ENCODE measurements at regions not wholly inside any gene's neighbourhood (a gene's known extent, or its start where the extent isn't known, plus 50 kb on each side); places are given as distances from the start of the nearest gene placed in this dataset.

DNA sequence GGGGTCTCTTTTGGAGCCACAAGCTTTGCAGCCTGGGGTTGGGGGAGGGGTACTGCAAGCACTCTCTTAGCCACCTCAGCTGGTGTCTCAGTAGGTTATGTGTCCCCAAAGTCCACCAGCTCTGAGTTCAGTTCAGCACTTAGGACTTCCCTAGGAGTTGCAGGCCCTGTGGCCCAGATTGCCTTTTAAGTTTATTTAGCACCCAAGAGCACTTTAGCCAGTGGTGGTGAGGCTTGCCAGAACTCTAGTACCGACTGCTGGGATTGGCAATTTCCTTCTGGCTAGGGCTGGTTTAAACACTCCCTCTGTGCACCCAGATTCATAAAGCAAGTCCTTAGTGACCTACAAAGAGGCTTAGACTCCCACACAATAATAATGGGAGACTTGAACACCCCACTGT is 489.9 kb upstream of the RPS6KA3 start:
- CTCF ChIA-PET, result no interaction called here
- intact Hi-C loops (cut with micrococcal nuclease), result no loop called here
- Mint-ChIP-seq H3K27me3 (peaks cover 0 to 8% (median 4%) of the 10 kb centered on the region in 5 donors), H3K36me3 (no peaks in the 10 kb centered on the region), H3K4me3 (no peak overlapping the region), H3K4me1 (no peaks in the 10 kb centered on the region), H3K27ac (no peak overlapping the region), H3K9me3 (no peaks in the 10 kb centered on the region)
- POLR2A ChIA-PET, result no interaction called here
- Histone ChIP-seq H3K27ac (ENCODE audit: low read depth, low read length) (no peak overlapping the region), H3K4me3 (ENCODE audit: low read length) (no peak overlapping the region), H3K36me3 (ENCODE audit: control insufficient read depth in 2 of 3, insufficient read depth in 3 of 3, low read length in 3 of 3) (no peaks in the 10 kb centered on the region), H3K9me3 (ENCODE audit: control insufficient read depth in 2 of 3, low read length in 3 of 3) (no peaks in the 10 kb centered on the region), H3K27me3 (ENCODE audit: control insufficient read depth in 2 of 2, insufficient read depth in 2 of 2, low read length in 2 of 2) (no peaks in the 10 kb centered on the region), H3K4me1 (ENCODE audit: control insufficient read depth in 2 of 2, insufficient read depth in 2 of 2, low read length in 2 of 2) (no peaks in the 10 kb centered on the region)
- DNase-seq, result no peak
- no peak for ATAC-seq

DNA sequence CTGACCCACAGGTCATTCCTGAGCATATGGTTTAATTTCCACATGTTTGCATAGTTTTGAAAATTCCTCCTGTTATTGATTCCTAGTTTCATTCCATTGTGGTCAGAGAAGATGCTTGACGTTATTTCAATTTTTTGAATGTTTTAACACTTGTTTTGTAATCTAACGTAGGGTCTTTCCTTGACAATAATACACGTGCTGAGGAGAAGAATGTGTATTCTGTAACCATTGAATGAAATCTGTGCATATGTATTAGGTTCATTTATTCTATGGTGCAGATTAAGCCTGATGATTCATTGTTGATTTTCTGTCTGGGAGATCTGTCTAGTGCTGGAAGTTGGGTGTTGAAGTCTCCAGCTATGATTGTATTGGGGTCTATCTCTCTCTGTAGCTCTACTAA is 486.4 kb upstream of the RPS6KA3 start:
- CTCF ChIA-PET, result no interaction called here
- intact Hi-C loops (cut with micrococcal nuclease), result no loop called here

DNA sequence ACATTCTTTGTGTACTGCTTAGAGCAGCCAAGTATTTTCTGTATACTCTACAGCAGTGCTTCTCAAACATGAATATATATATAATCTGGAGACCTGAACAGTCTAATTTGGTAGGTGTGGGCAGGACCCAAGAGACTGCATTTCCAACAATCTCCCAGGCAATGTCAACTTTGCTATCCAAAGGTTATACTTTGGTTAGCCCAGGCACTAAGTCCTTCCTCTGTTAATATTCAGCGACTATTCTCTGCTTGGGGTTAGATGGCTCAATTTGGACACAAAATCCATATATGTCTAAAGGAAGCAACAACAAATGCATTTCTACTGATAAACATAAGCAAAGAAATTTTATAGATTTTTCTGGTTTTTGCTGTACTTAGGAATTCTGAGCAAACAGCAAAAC is 480.0 kb upstream of the RPS6KA3 start:
- ChIA-PET CTCF (no interaction called here), POLR2A (no interaction called here)
- Mint-ChIP-seq H3K4me1 (no peaks in the 10 kb centered on the region), H3K4me3 (no peak overlapping the region), H3K27me3 (peaks cover 0 to 9% (median 0%) of the 10 kb centered on the region in 5 donors), H3K9me3 (no peaks in the 10 kb centered on the region), H3K36me3 (no peaks in the 10 kb centered on the region), H3K27ac (no peak overlapping the region)
- Histone ChIP-seq H3K9me3 (ENCODE audit: control insufficient read depth in 2 of 3, low read length in 3 of 3) (no peaks in the 10 kb centered on the region), H3K4me3 (ENCODE audit: low read length) (no peak overlapping the region), H3K27ac (ENCODE audit: low read depth, low read length) (no peak overlapping the region), H3K27me3 (ENCODE audit: control insufficient read depth in 2 of 2, insufficient read depth in 2 of 2, low read length in 2 of 2) (no peaks in the 10 kb centered on the region), H3K4me1 (ENCODE audit: control insufficient read depth in 2 of 2, insufficient read depth in 2 of 2, low read length in 2 of 2) (no peaks in the 10 kb centered on the region), H3K36me3 (ENCODE audit: control insufficient read depth in 2 of 3, insufficient read depth in 3 of 3, low read length in 3 of 3) (no peaks in the 10 kb centered on the region)
- intact Hi-C loops (cut with micrococcal nuclease), result no loop called here
- ATAC-seq, result no peak
- DNase-seq, result no peak

More for the DNA sequence above, 486.4 kb upstream of the RPS6KA3 start:
- Mint-ChIP-seq H3K4me1 (no peaks in the 10 kb centered on the region), H3K27ac (no peak overlapping the region), H3K27me3 (peaks cover 0 to 8% (median 4%) of the 10 kb centered on the region in 5 donors), H3K9me3 (no peaks in the 10 kb centered on the region), H3K36me3 (no peaks in the 10 kb centered on the region), H3K4me3 (no peak overlapping the region)
- no peak overlapping the region for H3K27ac ChIP-seq (ENCODE audit: low read depth, low read length)
- no peak overlapping the region for H3K4me3 ChIP-seq (ENCODE audit: low read length)
- no peak for DNase-seq
- H3K4me1 ChIP-seq (ENCODE audit: control insufficient read depth in 2 of 2, insufficient read depth in 2 of 2, low read length in 2 of 2), result no peaks in the 10 kb centered on the region
- ATAC-seq, result no peak
- no peaks in the 10 kb centered on the region for H3K27me3 ChIP-seq (ENCODE audit: control insufficient read depth in 2 of 2, insufficient read depth in 2 of 2, low read length in 2 of 2)
- H3K9me3 ChIP-seq (ENCODE audit: control insufficient read depth in 2 of 3, low read length in 3 of 3), result no peaks in the 10 kb centered on the region
- H3K36me3 ChIP-seq (ENCODE audit: control insufficient read depth in 2 of 3, insufficient read depth in 3 of 3, low read length in 3 of 3), result no peaks in the 10 kb centered on the region
- POLR2A ChIA-PET, result no interaction called here

DNA sequence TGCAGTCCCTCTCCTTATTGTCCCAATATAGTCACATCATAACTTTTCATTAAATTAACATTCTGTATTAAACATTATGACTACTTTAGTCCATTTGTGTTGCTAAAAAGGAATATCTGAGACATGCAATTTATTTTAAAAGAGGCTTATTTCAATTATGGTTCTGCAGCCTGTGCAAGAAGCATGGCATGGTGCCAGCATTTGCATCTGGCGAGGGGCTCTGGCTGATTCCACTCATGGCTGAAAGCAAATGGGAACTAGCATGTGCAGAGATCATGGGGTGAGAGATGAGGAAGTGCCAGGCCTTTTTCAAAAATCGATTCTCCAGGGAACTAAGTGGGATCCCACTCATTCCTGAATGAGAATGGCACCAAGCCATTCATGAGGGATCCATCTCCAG is 476.3 kb upstream of the RPS6KA3 start:
- POLR2A ChIA-PET, result no interaction called here
- no peak overlapping the region for H3K4me3 ChIP-seq (ENCODE audit: low read length)
- H3K9me3 ChIP-seq (ENCODE audit: control insufficient read depth in 2 of 3, low read length in 3 of 3), result no peaks in the 10 kb centered on the region
- no peak overlapping the region for H3K4me3 Mint-ChIP-seq
- DNase-seq (no peak), ATAC-seq (no peak)
- H3K27me3 ChIP-seq (ENCODE audit: control insufficient read depth in 2 of 2, insufficient read depth in 2 of 2, low read length in 2 of 2), result no peaks in the 10 kb centered on the region
- intact Hi-C loops (cut with micrococcal nuclease), result no loop called here
- H3K27me3 Mint-ChIP-seq, result peaks cover 0 to 15% (median 11%) of the 10 kb centered on the region in 5 donors
- no peak overlapping the region for H3K27ac ChIP-seq (ENCODE audit: low read depth, low read length)
- no peak overlapping the region for H3K27ac Mint-ChIP-seq
- H3K4me1 Mint-ChIP-seq, result no peaks in the 10 kb centered on the region
- no peaks in the 10 kb centered on the region for H3K9me3 Mint-ChIP-seq
- H3K36me3 ChIP-seq (ENCODE audit: control insufficient read depth in 2 of 3, insufficient read depth in 3 of 3, low read length in 3 of 3), result no peaks in the 10 kb centered on the region
- no peaks in the 10 kb centered on the region for H3K4me1 ChIP-seq (ENCODE audit: control insufficient read depth in 2 of 2, insufficient read depth in 2 of 2, low read length in 2 of 2)
- H3K36me3 Mint-ChIP-seq, result no peaks in the 10 kb centered on the region
- CTCF ChIA-PET, result no interaction called here

DNA sequence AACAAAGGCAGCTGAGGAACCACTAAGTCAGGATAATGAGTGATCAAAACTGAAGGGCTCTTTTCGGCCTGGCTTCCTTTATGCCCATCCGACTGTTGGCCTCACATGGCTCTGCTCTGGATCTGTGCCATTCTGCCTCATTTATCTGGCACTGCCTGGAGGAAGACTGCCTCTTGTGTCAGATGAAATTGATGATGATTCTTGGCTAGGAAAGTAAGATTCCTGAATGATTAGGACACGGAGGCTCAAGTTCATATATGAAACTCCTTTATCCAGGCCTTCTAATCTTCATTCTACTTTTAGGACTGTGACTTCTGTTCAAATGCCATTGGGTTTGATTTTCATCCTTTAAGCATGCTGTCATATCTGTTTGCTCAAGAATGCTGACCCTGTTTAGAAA is 475.4 kb upstream of the RPS6KA3 start:
- no peaks in the 10 kb centered on the region for H3K36me3 ChIP-seq (ENCODE audit: control insufficient read depth in 2 of 3, insufficient read depth in 3 of 3, low read length in 3 of 3)
- H3K9me3 ChIP-seq (ENCODE audit: control insufficient read depth in 2 of 3, low read length in 3 of 3), result no peaks in the 10 kb centered on the region
- H3K27ac Mint-ChIP-seq, result no peak overlapping the region
- H3K27me3 Mint-ChIP-seq, result peaks cover 0 to 15% (median 11%) of the 10 kb centered on the region in 5 donors
- no peak overlapping the region for H3K4me3 Mint-ChIP-seq
- H3K27ac ChIP-seq (ENCODE audit: low read depth, low read length), result no peak overlapping the region
- H3K36me3 Mint-ChIP-seq, result no peaks in the 10 kb centered on the region
- H3K4me1 Mint-ChIP-seq, result no peaks in the 10 kb centered on the region
- CTCF ChIA-PET, result no interaction called here
- H3K4me3 ChIP-seq (ENCODE audit: low read length), result no peak overlapping the region
- H3K27me3 ChIP-seq (ENCODE audit: control insufficient read depth in 2 of 2, insufficient read depth in 2 of 2, low read length in 2 of 2), result no peaks in the 10 kb centered on the region
- no peak for ATAC-seq
- no peaks in the 10 kb centered on the region for H3K4me1 ChIP-seq (ENCODE audit: control insufficient read depth in 2 of 2, insufficient read depth in 2 of 2, low read length in 2 of 2)
- POLR2A ChIA-PET, result no interaction called here
- DNase-seq, result no peak
- H3K9me3 Mint-ChIP-seq, result no peaks in the 10 kb centered on the region
- intact Hi-C loops (cut with micrococcal nuclease), result no loop called here

DNA sequence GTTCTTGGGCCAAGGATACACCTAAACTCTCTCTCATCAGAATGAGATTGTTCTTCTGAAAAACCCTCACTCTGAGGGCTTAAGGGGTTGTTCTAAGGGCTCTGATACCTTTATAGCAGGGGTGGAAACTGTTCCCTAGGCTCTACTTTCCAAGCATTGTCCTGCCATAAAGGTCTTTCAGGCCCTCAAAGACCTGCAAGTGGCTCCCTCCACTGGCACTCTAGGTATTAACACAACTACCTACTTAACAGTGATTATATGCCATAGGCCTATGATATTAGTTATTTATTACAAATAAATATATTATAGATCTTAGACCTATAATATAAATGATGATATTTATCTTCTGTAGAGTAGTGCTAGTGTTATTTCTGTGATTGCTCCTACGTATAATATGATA is 473.7 kb upstream of the RPS6KA3 start:
- Mint-ChIP-seq H3K4me3 (no peak overlapping the region), H3K36me3 (no peaks in the 10 kb centered on the region), H3K4me1 (no peaks in the 10 kb centered on the region), H3K9me3 (no peaks in the 10 kb centered on the region), H3K27ac (no peak overlapping the region), H3K27me3 (peaks cover 0 to 18% (median 11%) of the 10 kb centered on the region in 5 donors)
- ATAC-seq (no peak), DNase-seq (no peak)
- H3K27ac ChIP-seq (ENCODE audit: low read depth, low read length), result no peak overlapping the region
- no peaks in the 10 kb centered on the region for H3K4me1 ChIP-seq (ENCODE audit: control insufficient read depth in 2 of 2, insufficient read depth in 2 of 2, low read length in 2 of 2)
- no peaks in the 10 kb centered on the region for H3K9me3 ChIP-seq (ENCODE audit: control insufficient read depth in 2 of 3, low read length in 3 of 3)
- intact Hi-C loops (cut with micrococcal nuclease), result no loop called here
- H3K27me3 ChIP-seq (ENCODE audit: control insufficient read depth in 2 of 2, insufficient read depth in 2 of 2, low read length in 2 of 2), result no peaks in the 10 kb centered on the region
- no peaks in the 10 kb centered on the region for H3K36me3 ChIP-seq (ENCODE audit: control insufficient read depth in 2 of 3, insufficient read depth in 3 of 3, low read length in 3 of 3)
- ChIA-PET CTCF (no interaction called here), POLR2A (no interaction called here)
- no peak overlapping the region for H3K4me3 ChIP-seq (ENCODE audit: low read length)

DNA sequence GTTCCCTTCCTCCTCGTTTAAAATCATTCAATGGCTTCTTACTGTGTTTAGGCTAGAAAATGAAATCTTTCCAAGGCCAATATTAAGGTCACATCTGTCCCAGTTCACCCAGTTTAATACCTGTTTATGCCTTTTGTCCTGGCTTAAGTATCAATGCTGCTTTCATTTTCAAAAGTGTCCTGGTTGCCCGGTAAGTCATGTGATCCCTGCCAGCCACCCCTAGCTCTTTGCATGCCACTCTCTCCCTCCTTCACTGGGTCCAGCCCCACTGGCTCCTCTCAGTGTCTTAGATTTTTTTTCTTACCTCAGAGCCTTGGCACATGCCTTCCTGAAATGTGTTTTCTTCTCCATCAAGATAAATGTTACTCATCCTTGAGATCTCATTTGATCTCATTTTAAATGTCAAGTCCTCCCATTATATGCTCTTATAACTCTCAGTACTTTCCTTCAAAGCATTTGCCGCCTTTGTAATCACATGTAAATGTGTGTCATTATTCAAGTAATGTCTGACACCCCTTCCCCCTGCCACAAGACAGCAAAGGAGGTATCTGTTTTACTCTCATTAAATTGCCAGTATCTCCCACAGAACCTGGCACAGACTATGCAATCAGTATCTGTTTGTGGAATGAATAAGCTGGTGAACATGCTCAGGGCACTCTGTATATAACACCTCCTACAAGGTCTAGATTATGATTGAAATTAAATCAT is 472.5 kb upstream of the RPS6KA3 start:
- H3K9me3 Mint-ChIP-seq, result peaks cover 0 to 1% (median 0%) of the 10 kb centered on the region in 11 donors
- H3K27me3 Mint-ChIP-seq, result peaks cover 0 to 18% (median 11%) of the 10 kb centered on the region in 5 donors
- CTCF ChIA-PET, result no interaction called here
- Histone ChIP-seq H3K27ac (ENCODE audit: low read depth, low read length) (no peak overlapping the region), H3K36me3 (ENCODE audit: control insufficient read depth in 2 of 3, insufficient read depth in 3 of 3, low read length in 3 of 3) (no peaks in the 10 kb centered on the region), H3K4me3 (ENCODE audit: low read length) (no peak overlapping the region), H3K9me3 (ENCODE audit: control insufficient read depth in 2 of 3, low read length in 3 of 3) (no peaks in the 10 kb centered on the region), H3K4me1 (ENCODE audit: control insufficient read depth in 2 of 2, insufficient read depth in 2 of 2, low read length in 2 of 2) (no peaks in the 10 kb centered on the region), H3K27me3 (ENCODE audit: control insufficient read depth in 2 of 2, insufficient read depth in 2 of 2, low read length in 2 of 2) (no peaks in the 10 kb centered on the region)
- H3K27ac Mint-ChIP-seq, result no peak overlapping the region
- no peak for DNase-seq
- intact Hi-C loops (cut with micrococcal nuclease), result no loop called here
- no peaks in the 10 kb centered on the region for H3K36me3 Mint-ChIP-seq
- POLR2A ChIA-PET, result no interaction called here
- ATAC-seq, result no peak
- no peaks in the 10 kb centered on the region for H3K4me1 Mint-ChIP-seq
- no peak overlapping the region for H3K4me3 Mint-ChIP-seq
